GM12878 (cell line): ENCODE measurements at regions not wholly inside any gene's neighbourhood (a gene's known extent, or its start where the extent isn't known, plus 50 kb on each side); places are given as distances from the start of the nearest gene placed in this dataset.

Experiments
- ATAC-seq: fragments of 200-7000 bp; cut with Tn5 transposase; 3 replicates; pipeline ENCODE4 v1.9.1; 2020; ENCODE audit warnings: mild to moderate bottlenecking, moderate library complexity
- BruUV-seq: library from RNA; stranded (reverse); fragments of 400-500 nt; replicated peaks from 2 replicates; lab custom pipeline; 2021; lab: Mats Ljungman, UMichigan
- CTCF ChIA-PET: fragments of 300-600 bp; sonication (Branson Sonifier 250); formaldehyde crosslinking; extraction: SDS; loops from one replicate; lab custom pipeline; 2021; ENCODE audit warnings: inconsistent platforms; lab: Yijun Ruan, JAX
- POLR2A ChIA-PET: fragments of 350-600 bp; formaldehyde crosslinking; extraction: SDS; loops from one replicate; lab custom pipeline; 2021; ENCODE audit warnings: inconsistent platforms; lab: Charles Lee
- RAD21 ChIA-PET: fragments of 300-600 bp; sonication (Branson Sonifier 250); formaldehyde crosslinking; loops from one replicate; lab custom pipeline; 2023; ENCODE audit warnings: antibody characterized with exemption; ENCODE audit not compliant: unreplicated experiment; lab: Charles Lee
- SMC1A ChIA-PET: fragments of 300-600 bp; sonication (Branson Sonifier 250); formaldehyde crosslinking; loops from one replicate; lab custom pipeline; 2023; ENCODE audit not compliant: unreplicated experiment, uncharacterized antibody; lab: Charles Lee
- DNase-seq: peaks from one replicate; pipeline ENCODE4 v3.0.0-alpha.2; 2011; ENCODE audit warnings: low read depth, low spot score
- FAIRE-seq: peaks from 3 replicates; lab custom pipeline; 2011; peaks lifted over from hg19 to GRCh38; lab: Jason Lieb, UNC
- H2AFZ ChIP-seq: 2 replicates; pipeline ENCODE4 v1.6.0; 2011; ENCODE audit warnings: low read depth, low read length, control low read depth; ENCODE audit not compliant: control insufficient read depth
- H3K27ac ChIP-seq: 2 replicates; pipeline ENCODE4 v1.5.1; 2011; ENCODE audit warnings: control low read depth; ENCODE audit not compliant: control insufficient read depth, insufficient read depth
- H3K27me3 ChIP-seq, 2 experiments: replicated peaks in 1 of 2; 2 replicates each; pipeline versions ENCODE4 v1.6.0 to v1.6.1; 2011; ENCODE audit warnings: low read length in 1 of 2; ENCODE audit not compliant: control insufficient read depth in 2 of 2, insufficient read depth in 2 of 2
- H3K36me3 ChIP-seq, 2 experiments: 2 replicates each; pipeline ENCODE4 v1.5.1; 2011; ENCODE audit warnings: low read length in 1 of 2; ENCODE audit not compliant: control insufficient read depth in 2 of 2, insufficient read depth in 2 of 2
- H3K4me1 ChIP-seq: 2 replicates; pipeline ENCODE4 v1.6.1; 2011; ENCODE audit warnings: mild to moderate bottlenecking, low read length, moderate library complexity, mixed read lengths; ENCODE audit not compliant: control insufficient read depth, insufficient read depth
- H3K4me2 ChIP-seq: 2 replicates; pipeline ENCODE4 v1.6.0; 2011; ENCODE audit warnings: control low read depth; ENCODE audit not compliant: control insufficient read depth, insufficient read depth
- H3K4me3 ChIP-seq: fragments of 200-600 bp; sonication (generic); 2 replicates; pipeline ENCODE4 v1.5.1; 2016
- H3K79me2 ChIP-seq: 2 replicates; pipeline ENCODE4 v1.6.0; 2011; ENCODE audit warnings: low read length; ENCODE audit not compliant: control insufficient read depth, insufficient read depth
- H3K9ac ChIP-seq: 2 replicates; pipeline ENCODE4 v1.8.0; 2011; ENCODE audit warnings: low read length, control low read depth, mixed read lengths; ENCODE audit not compliant: control insufficient read depth, insufficient read depth
- H3K9me3 ChIP-seq: replicated peaks from 3 replicates; pipeline ENCODE4 v1.5.1; 2011; ENCODE audit warnings: mild to moderate bottlenecking, low read length; ENCODE audit not compliant: control insufficient read depth, insufficient read depth
- H4K20me1 ChIP-seq: 2 replicates; pipeline ENCODE4 v1.6.0; 2011; ENCODE audit not compliant: control insufficient read depth, insufficient read depth
- CHD2 ChIP-seq: IDR thresholded peaks from 2 replicates; pipeline ENCODE4 v1.6.1; 2011; ENCODE audit warnings: low read depth, low read length, improper control_type of control experiment, borderline replicate concordance
- EED ChIP-seq: sonication (generic); IDR thresholded peaks from 2 replicates; pipeline ENCODE4 v1.6.1; 2016; ENCODE audit warnings: antibody characterized with exemption, low read depth
- MAX ChIP-seq: IDR thresholded peaks from 2 replicates; pipeline ENCODE4 v1.6.1; 2012; ENCODE audit warnings: low read depth, low read length, improper control_type of control experiment
- USF1 ChIP-seq: IDR thresholded peaks from 2 replicates; pipeline ENCODE4 v1.6.1; 2011; ENCODE audit warnings: borderline replicate concordance, low read depth, mild to moderate bottlenecking, moderate library complexity, mixed read lengths, low read length; ENCODE audit not compliant: insufficient read depth; ENCODE audit errors: extremely low read length
- ZBTB40 ChIP-seq: fragments of 450-650 bp; IDR thresholded peaks from 2 replicates; pipeline ENCODE4 v1.6.1; 2016; ENCODE audit warnings: mild to moderate bottlenecking, moderate library complexity, borderline replicate concordance
- ZNF217 ChIP-seq: fragments of 450-650 bp; IDR thresholded peaks from 2 replicates; pipeline ENCODE4 v1.6.1; 2017; ENCODE audit warnings: antibody characterized with exemption, mild to moderate bottlenecking
- WGBS: methylation state at CpG from one replicate; pipeline ENCODE4 v1.1.6; 2016; ENCODE audit warnings: low lambda C conversion rate; ENCODE audit not compliant: insufficient replicate concordance, insufficient coverage; ENCODE audit errors: missing lambda C conversion rate; 5-methylcytosine and 5-hydroxymethylcytosine counted together
- in situ Hi-C: fragments of 300-500 bp; cut with MboI; formaldehyde crosslinking; loops from 9 replicates; pipeline ENCODE4 v1.14.3; 2018; ENCODE audit warnings: mixed read lengths
- intact Hi-C: fragments of 100-400 bp; cut with micrococcal nuclease; formaldehyde crosslinking; loops from one replicate; pipeline ENCODE4 v1.14.2; 2022; ENCODE audit not compliant: unreplicated experiment

DNA sequence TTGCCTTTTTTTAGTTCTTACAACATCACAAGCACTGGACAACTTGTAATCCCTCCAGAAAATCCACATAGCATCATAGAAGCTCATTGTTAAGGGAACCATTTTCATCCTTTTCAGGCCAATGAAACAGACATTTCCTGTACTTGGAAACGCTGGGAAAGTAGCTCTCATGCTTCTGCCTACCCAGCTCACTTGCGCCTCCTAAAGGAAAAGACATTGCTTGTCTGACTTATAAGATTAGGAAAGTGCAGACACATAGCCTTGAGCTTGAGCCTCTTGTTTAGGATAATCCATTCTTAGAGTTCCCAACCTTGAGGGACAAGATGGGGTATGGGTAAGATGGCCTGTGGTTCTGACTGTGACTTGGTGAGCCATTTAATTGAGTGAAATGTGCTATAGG is 589.5 kb downstream of the NOVA1 start:
- SMC1A ChIA-PET, result no interaction called here
- H3K9ac ChIP-seq, result no peak overlapping the region
- RAD21 ChIA-PET, result no interaction called here
- no peak for FAIRE-seq
- H3K9me3 ChIP-seq, result no peaks in the 10 kb centered on the region; the same call in 2 of the 3 replicates
- POLR2A ChIA-PET, result no interaction called here
- 41% methylated on average over 2 of the region's 2 CpGs for WGBS
- H3K36me3 ChIP-seq, result no peaks in the 10 kb centered on the region
- H3K27ac ChIP-seq, result no peak overlapping the region
- H2AFZ ChIP-seq, result no peak overlapping the region
- no peak overlapping the region for H3K4me2 ChIP-seq
- ATAC-seq, result no peak
- intact Hi-C loops, result no loop called here
- DNase-seq, result no peak
- CTCF ChIA-PET, result interaction anchor here (0.9 kb wide), 1 partner anchor 15 kb away, joined by 3 read pairs; no protein-coding TSS in a partner anchor
- no TSS peak for BruUV-seq
- no peak overlapping the region for H3K4me3 ChIP-seq
- H3K4me1 ChIP-seq, result no peaks in the 10 kb centered on the region
- in situ Hi-C loops, result no loop called here
- no peaks in the 10 kb centered on the region for H3K27me3 ChIP-seq
- TF ChIP-seq ZBTB40 (no peak), USF1 (no peak), ZNF217 (no peak), CHD2 (no peak), EED (no peak), MAX (no peak)
- H3K79me2 ChIP-seq, result no peaks in the 10 kb centered on the region
- H4K20me1 ChIP-seq, result no peaks in the 10 kb centered on the region
